IMR-90 (cell line): ENCODE measurements at regions not wholly inside any gene's neighbourhood (a gene's known extent, or its start where the extent isn't known, plus 50 kb on each side); places are given as distances from the start of the nearest gene placed in this dataset.

Experiments used
- BHLHE40 ChIP-seq: fragments of 150-350 bp; IDR thresholded peaks from 2 replicates; pipeline ENCODE4 v1.6.1; 2016; ENCODE audit warnings: mild to moderate bottlenecking, low read depth, low read length
- CEBPB ChIP-seq: IDR thresholded peaks from 2 replicates; pipeline ENCODE4 v1.6.1; 2012; ENCODE audit warnings: low read depth, low read length, improper control_type of control experiment
- MAFK ChIP-seq: IDR thresholded peaks from 2 replicates; pipeline ENCODE4 v1.6.1; 2012; ENCODE audit warnings: low read depth, low read length, improper control_type of control experiment
- MXI1 ChIP-seq: IDR thresholded peaks from 2 replicates; pipeline ENCODE4 v1.6.1; 2012; ENCODE audit warnings: low read depth, mild to moderate bottlenecking, low read length, moderate library complexity, borderline replicate concordance
- NFE2L2 ChIP-seq: fragments of 150-350 bp; IDR thresholded peaks from 2 replicates; pipeline ENCODE4 v1.6.1; 2016; ENCODE audit warnings: low read depth, mild to moderate bottlenecking, low read length
- POLR2A ChIP-seq: IDR thresholded peaks from 2 replicates; pipeline ENCODE4 v1.6.1; 2012; ENCODE audit warnings: mild to moderate bottlenecking, low read depth, low read length
- RAD21 ChIP-seq: IDR thresholded peaks from 2 replicates; pipeline ENCODE4 v1.6.1; 2012; ENCODE audit warnings: low read length, improper control_type of control experiment
- RCOR1 ChIP-seq: IDR thresholded peaks from 2 replicates; pipeline ENCODE4 v1.6.1; 2012; ENCODE audit warnings: mild to moderate bottlenecking, low read length, improper control_type of control experiment; ENCODE audit not compliant: insufficient replicate concordance
- RFX5 ChIP-seq: IDR thresholded peaks from 2 replicates; pipeline ENCODE4 v1.8.0; 2012; ENCODE audit warnings: low read depth, mild to moderate bottlenecking, low read length, moderate library complexity
- USF2 ChIP-seq: fragments of 150-350 bp; IDR thresholded peaks from 2 replicates; pipeline ENCODE4 v1.6.1; 2017; ENCODE audit warnings: mild to moderate bottlenecking, antibody characterized with exemption, low read length, low read depth
- TF ChIP-seq, protein P1 (sequence below): conservative IDR thresholded peaks from 2 replicates; pipeline ENCODE4 v1.5.1; 2012; ENCODE audit warnings: mild to moderate bottlenecking, low read depth, low read length, improper control_type of control experiment

DNA sequence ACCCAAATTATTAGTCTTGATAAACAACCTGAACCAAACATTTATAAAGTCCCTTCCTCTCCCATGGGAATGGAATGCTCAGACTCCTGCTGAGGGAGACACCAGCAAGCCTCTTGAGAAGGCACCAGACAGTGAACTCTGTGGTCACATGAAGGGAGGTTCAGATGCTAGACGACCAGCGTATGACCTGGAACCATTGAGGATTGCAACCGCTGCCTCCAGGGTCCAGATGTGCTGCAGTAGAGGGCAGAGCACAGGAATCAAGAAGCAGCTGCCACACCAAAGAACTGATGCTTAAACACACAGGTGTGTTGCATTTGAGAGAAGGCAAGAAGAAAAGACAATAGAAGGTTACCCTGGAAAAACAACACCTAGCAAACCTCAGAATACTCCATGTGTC, 592.4 kb downstream of the AACS start:
- TF ChIP-seq RAD21 (no peak), CEBPB (no peak), BHLHE40 (no peak), RFX5 (no peak), RCOR1 (no peak), USF2 (no peak), POLR2A (no peak), MXI1 (no peak), MAFK (no peak), NFE2L2 (no peak)
- TF ChIP-seq, protein P1, sequence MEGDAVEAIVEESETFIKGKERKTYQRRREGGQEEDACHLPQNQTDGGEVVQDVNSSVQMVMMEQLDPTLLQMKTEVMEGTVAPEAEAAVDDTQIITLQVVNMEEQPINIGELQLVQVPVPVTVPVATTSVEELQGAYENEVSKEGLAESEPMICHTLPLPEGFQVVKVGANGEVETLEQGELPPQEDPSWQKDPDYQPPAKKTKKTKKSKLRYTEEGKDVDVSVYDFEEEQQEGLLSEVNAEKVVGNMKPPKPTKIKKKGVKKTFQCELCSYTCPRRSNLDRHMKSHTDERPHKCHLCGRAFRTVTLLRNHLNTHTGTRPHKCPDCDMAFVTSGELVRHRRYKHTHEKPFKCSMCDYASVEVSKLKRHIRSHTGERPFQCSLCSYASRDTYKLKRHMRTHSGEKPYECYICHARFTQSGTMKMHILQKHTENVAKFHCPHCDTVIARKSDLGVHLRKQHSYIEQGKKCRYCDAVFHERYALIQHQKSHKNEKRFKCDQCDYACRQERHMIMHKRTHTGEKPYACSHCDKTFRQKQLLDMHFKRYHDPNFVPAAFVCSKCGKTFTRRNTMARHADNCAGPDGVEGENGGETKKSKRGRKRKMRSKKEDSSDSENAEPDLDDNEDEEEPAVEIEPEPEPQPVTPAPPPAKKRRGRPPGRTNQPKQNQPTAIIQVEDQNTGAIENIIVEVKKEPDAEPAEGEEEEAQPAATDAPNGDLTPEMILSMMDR, result no peak
